Fibroblast of lung (primary cell): ENCODE measurements at regions not wholly inside any gene's neighbourhood (a gene's known extent, or its start where the extent isn't known, plus 50 kb on each side); places are given as distances from the start of the nearest gene placed in this dataset.

Experiments
- EZH2 ChIP-seq: IDR thresholded peaks from 2 replicates; pipeline ENCODE4 v1.5.1; 2012; ENCODE audit warnings: low read length, control low read depth, mild to moderate bottlenecking; ENCODE audit errors: missing control alignments
- TF ChIP-seq, protein P1 (sequence below), 2 donors: IDR thresholded peaks in 1 of 2; conservative IDR thresholded peaks in 1 of 2; 1 replicate in 1 of 2; 2 replicates in 1 of 2; pipeline ENCODE4 v1.5.1; 2011 to 2012; ENCODE audit warnings: low read length in 2 of 2, control low read depth in 1 of 2, inconsistent platforms in 1 of 2, low read depth in 1 of 2, mild to moderate bottlenecking in 1 of 2

DNA sequence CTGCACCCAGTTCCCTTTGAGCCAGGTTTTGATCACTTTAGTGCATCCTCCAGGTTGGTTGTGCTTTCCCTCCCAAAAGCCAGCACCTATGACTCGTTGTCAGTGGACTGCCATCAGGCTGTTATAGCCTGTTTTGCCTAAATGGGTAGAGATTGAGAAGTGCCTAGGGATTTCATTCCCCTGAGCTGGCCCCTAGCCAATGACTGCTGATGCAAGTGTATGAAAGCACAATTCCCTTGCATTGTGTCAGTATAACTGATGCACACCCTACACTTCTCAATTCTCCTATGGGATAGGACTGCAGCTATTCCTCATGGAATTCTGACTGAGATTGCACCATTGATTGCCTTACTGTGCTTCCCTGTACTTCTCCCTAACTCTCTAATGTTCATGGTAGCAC, 102.1 kb upstream of the ARPP21 start:
- TF ChIP-seq, protein P1, sequence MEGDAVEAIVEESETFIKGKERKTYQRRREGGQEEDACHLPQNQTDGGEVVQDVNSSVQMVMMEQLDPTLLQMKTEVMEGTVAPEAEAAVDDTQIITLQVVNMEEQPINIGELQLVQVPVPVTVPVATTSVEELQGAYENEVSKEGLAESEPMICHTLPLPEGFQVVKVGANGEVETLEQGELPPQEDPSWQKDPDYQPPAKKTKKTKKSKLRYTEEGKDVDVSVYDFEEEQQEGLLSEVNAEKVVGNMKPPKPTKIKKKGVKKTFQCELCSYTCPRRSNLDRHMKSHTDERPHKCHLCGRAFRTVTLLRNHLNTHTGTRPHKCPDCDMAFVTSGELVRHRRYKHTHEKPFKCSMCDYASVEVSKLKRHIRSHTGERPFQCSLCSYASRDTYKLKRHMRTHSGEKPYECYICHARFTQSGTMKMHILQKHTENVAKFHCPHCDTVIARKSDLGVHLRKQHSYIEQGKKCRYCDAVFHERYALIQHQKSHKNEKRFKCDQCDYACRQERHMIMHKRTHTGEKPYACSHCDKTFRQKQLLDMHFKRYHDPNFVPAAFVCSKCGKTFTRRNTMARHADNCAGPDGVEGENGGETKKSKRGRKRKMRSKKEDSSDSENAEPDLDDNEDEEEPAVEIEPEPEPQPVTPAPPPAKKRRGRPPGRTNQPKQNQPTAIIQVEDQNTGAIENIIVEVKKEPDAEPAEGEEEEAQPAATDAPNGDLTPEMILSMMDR (conservative IDR thresholded peaks at IDR 0.05 in 1 of 2, IDR thresholded peaks at IDR 0.05 in 1 of 2; ENCODE audit: low read depth in 1 of 2, low read length in 2 of 2), result no peak
- no peak for TF ChIP-seq EZH2
